ENCODE measurements at regions not wholly inside any gene's neighbourhood (a gene's known extent, or its start where the extent isn't known, plus 50 kb on each side); places are given as distances from the start of the nearest gene placed in this dataset.

- FAIRE-seq: no peak
- DNase-seq (ENCODE audit: insufficient read length, low spot score): no peak
- no peak for TF ChIP-seq POLR2A (IDR thresholded peaks at IDR 0.05; ENCODE audit: low read depth, low read length)
These were observed 52.3 kb upstream of the SNTG2 start for GRCh38 chr2:898319-898718.

GRCh38 chr2:897091-897490, 53.6 kb upstream of the SNTG2 start:
- DNase-seq (ENCODE audit: insufficient read length, low spot score) (no peak), FAIRE-seq (no peak)
- TF ChIP-seq POLR2A (IDR thresholded peaks at IDR 0.05; ENCODE audit: low read depth, low read length): no peak

DNA sequence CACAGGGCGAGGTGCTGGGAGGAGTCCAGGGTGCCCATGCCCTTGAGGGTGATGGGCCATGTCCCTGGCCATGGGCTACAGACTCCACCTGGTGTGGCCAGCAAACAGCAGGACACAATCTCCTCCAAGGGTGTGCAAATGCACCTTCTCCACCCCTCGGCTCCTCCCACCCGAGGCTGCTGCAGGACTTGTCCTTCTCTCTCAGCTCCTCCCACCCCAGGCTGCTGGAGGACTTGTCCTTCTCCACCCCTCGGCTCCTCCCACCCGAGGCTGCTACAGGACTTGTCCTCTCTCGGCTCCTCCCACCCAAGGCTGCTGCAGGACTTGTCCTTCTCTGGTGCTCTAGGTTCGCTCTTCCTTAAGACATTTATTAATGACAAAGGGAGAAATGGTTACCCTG, 57.3 kb upstream of the SNTG2 start:
- TF ChIP-seq POLR2A (IDR thresholded peaks at IDR 0.05; ENCODE audit: low read depth, low read length): no peak
- DNase-seq (ENCODE audit: insufficient read length, low spot score) (peak; percentile 26), FAIRE-seq (no peak)

DNA sequence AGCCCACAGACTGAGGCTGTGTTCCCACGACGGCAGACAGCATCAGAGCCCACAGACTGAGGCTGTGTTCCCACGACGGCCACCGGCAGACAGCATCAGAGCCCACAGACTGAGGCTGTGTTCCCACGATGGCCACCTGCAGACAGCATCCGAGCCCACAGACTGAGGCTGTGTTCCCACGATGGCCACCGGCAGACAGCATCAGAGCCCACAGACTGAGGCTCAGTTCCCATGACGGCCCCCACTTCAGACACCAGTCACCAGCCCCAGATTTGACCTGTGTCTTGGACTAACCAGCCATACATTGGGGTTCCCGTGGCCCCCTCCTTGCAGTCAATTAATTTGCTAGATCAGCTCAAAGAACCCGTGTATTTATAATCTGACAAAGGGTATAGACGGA, 57.8 kb upstream of the SNTG2 start:
- DNase-seq (ENCODE audit: insufficient read length, low spot score): no peak
- no peak for TF ChIP-seq POLR2A (IDR thresholded peaks at IDR 0.05; ENCODE audit: low read depth, low read length)
- no peak for FAIRE-seq

DNA sequence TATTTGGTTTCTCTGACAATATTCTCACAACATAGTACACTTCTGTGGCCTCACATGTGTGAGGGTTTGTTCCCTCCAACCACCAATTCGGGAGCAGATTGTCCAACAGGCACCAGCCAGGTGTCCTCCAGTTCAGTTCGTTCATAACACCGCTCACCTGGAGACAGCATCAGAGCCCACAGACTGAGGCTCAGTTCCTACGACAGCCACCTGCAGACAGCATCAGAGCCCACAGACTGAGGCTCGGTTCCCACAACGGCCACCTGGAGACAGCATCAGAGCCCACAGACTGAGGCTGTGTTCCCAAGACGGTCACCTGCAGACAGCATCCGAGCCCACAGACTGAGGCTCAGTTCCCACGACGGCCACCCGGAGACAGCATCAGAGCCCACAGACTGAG, 58.2 kb upstream of the SNTG2 start:
- DNase-seq (ENCODE audit: insufficient read length, low spot score) (no peak), FAIRE-seq (no peak)
- TF ChIP-seq POLR2A (IDR thresholded peaks at IDR 0.05; ENCODE audit: low read depth, low read length): no peak

- no peak for FAIRE-seq
- no peak for TF ChIP-seq POLR2A (IDR thresholded peaks at IDR 0.05; ENCODE audit: low read depth, low read length)
- DNase-seq (ENCODE audit: insufficient read length, low spot score): no peak
These were observed 58.9 kb upstream of the SNTG2 start for GRCh38 chr2:891734-892133.

- no peak for TF ChIP-seq POLR2A (IDR thresholded peaks at IDR 0.05; ENCODE audit: low read depth, low read length)
- DNase-seq (ENCODE audit: insufficient read length, low spot score) (no peak), FAIRE-seq (no peak)
These were observed 59.9 kb upstream of the SNTG2 start for GRCh38 chr2:890791-891190.

- TF ChIP-seq POLR2A (IDR thresholded peaks at IDR 0.05; ENCODE audit: low read depth, low read length): no peak
- FAIRE-seq: no peak
- no peak for DNase-seq (ENCODE audit: insufficient read length, low spot score)
These were observed 60.4 kb upstream of the SNTG2 start for GRCh38 chr2:890214-890613.

- TF ChIP-seq POLR2A (IDR thresholded peaks at IDR 0.05; ENCODE audit: low read depth, low read length): no peak
- FAIRE-seq (no peak), DNase-seq (ENCODE audit: insufficient read length, low spot score) (no peak)
These were observed 61.6 kb upstream of the SNTG2 start for GRCh38 chr2:888906-889566.

GRCh38 chr2:888211-888801, 62.3 kb upstream of the SNTG2 start:
- FAIRE-seq: no peak
- TF ChIP-seq POLR2A (IDR thresholded peaks at IDR 0.05; ENCODE audit: low read depth, low read length): no peak
- DNase-seq (ENCODE audit: insufficient read length, low spot score): no peak

DNA sequence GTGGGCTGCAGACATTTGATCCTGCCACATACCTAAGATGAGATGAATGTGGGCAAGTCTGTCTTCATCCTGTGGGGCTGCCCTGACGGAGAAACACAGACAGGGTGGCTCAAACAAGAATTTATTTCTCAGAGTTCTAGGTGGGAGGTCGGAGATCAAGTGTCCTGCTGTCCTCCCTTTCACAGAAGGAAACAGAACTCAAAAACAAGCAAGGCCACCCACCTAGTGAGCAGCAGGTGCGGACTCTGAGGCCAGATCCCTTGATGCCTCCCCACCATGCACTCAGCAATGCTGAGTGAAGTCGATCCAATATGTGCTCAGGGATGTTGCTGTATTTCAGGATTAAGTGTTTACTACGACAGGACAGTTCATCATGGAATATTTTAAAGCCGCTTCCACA, 63.0 kb upstream of the SNTG2 start:
- TF ChIP-seq POLR2A (IDR thresholded peaks at IDR 0.05; ENCODE audit: low read depth, low read length): no peak
- FAIRE-seq (no peak), DNase-seq (ENCODE audit: insufficient read length, low spot score) (no peak)

DNA sequence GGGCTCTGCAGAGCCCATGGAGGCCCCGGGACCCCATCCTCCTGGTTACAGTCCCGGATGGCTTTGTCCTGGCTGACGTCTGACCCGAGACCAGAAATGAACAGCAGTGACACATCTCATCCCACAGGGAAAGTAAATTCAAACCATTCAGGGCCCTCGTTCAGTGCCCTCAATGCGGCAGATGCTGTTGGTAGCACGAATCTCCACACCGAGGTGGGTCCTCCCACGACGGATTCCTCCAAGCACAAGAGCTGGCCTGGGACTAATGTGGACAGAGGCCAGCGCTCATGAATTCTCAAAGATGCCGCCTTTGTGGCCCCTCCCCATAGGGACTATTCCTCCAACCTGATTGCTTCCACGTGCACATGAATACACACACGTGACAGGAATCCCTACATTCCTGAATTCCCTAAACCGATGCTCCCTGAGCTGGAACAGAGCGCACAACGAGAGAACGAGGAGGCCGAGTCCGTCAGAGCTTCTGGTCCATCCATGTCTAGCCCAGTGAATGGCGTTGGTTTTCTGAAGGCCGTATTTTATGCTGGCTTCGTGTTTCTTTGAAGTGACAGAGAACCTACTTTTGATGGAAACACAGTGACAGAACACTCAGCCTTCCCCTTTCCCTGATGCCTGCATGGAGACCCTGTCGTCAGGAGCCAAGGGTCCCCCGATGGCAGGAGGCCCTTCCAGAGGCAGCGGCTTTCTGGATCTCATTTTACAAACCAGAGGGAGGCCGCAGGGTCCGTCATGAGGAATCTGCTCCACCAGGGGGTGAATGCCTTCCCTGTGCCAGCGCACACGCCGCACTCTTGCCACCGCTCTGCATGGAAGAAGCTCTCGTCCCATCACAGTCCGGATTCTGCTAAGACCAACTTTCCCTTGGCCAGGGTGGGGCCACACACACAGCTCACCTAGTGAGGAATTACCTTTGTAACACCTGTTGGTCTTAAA, 64.3 kb upstream of the SNTG2 start:
- FAIRE-seq: no peak
- TF ChIP-seq POLR2A (IDR thresholded peaks at IDR 0.05; ENCODE audit: low read depth, low read length): no peak
- DNase-seq (ENCODE audit: insufficient read length, low spot score): no peak

DNA sequence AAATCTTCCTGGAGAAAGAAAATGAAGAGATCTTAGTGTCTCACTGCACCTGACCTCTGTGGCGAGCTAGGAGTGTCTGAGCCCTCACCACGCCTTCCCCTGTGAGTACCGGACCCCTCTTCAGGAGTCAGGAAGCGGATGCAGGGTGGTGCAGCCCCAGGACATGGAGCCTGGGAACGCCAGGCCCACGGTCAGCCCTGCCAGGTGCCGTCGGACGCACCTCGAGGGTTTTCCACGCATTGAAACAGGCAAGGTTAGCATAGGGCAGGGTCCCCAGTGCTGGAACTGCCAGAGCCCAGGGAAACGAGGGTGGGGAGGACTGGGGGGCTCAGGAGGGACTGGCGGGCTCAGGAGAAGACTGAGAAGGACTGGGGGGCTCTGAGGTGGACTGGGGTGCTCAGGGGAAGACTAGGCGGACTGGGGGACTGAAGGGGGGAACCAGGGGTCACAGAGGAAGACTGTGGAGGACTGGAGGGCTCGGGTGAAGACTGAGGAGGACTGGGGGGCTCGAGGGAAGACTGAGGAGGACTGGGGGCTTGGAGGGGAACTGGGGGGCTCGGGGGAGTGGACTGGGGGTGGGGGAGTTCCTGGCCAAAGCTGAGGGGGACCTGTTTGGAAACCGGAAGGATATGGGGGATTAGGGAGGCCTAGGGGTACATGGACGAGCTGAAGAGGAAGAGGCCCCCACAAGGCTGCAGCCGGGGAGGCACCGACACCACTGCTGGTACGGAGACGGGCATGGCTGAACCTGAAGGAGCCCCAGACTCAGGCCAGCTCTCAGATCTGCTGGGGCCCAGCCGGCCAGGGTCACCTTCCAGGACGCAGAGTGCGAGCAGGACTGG, 65.2 kb upstream of the SNTG2 start:
- FAIRE-seq: no peak
- no peak for DNase-seq (ENCODE audit: insufficient read length, low spot score)
- no peak for TF ChIP-seq POLR2A (IDR thresholded peaks at IDR 0.05; ENCODE audit: low read depth, low read length)

Data from H54 (cell line).